Limb (tissue), 2 donors: ENCODE measurements at regions not wholly inside any gene's neighbourhood (a gene's known extent, or its start where the extent isn't known, plus 50 kb on each side); places are given as distances from the start of the nearest gene placed in this dataset.

Experiments
- DNase-seq, 2 donors: peaks; one replicate each; pipeline ENCODE4 v3.0.0-alpha.2; 2016; ENCODE audit errors: extremely low spot score in 2 of 2

GRCh38 chr12:58529114-58529665 is 391.1 kb downstream of the LRIG3 start:
- no peak for DNase-seq

- DNase-seq = peak in 1 of 2 donors; percentile 55
Observed at GRCh38 chr12:58529897-58530741, 390.2 kb downstream of the LRIG3 start.

DNA sequence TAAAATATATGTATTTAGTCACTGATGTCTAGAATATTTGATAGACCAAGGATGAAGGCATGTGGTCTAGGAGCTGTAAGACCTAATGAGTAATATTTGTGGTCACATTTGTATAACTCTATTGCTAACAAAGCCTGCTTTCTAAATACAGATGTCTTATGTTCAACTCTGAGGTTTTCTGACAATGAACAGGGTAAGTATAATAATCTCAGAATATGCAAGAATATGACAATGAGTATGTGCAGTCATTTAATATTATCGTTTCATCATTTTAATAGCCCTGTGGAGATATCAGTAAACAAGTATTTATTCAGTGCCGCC is 389.6 kb downstream of the LRIG3 start:
- no peak for DNase-seq

DNA sequence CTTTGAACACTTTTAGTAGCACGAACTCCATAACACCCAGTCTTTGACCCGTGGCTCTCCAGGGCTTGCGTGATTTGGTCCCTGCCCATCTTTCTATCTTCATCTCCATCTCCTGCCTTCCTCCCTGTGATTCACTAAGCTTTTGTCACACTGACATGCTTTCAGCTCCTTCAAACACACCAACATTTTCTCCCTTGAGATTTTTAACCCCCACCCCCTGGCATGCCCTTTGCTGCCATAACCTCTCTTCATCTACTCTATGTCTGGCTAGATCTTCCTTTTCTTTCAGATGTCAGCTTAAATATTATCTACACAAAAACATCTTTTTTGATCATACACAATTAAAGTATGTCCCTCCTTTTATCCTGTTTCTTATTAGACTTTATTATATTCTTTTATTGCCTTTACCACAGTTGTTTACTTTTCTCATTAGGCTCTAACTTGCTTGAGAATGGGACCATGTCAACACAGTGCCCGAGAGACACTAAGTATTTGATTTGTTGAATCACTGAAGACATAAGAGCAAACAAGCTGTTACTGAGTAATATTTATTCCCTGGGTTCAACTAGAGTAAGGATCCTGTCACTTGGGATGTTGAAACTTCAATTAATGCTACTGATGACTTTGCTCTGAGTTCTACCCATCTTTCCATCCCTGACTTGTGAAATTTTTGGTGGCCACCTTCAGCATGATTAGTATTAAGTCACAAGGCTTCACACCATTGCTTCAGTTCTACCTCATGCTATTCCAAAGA is 387.3 kb downstream of the LRIG3 start:
- DNase-seq = no peak

DNA sequence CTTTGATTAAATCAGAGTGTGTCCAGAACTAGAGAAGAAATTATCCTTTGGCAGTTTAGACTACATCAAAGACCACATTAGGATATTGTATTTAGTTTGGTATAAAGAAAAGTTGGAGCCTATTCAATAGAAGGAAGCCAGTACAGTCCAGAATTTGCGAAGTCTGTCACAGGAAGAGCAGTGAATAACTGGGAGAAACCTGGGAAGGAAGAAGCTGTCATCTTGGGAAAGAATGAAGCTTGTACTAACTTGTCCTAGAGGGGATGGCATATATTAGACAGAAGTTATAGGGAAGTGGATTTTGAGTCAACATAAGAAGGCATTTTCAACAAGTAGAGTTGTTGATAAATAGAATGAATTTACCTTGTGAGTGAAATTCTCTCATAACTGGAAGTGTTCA is 386.7 kb downstream of the LRIG3 start:
- no peak for DNase-seq

DNA sequence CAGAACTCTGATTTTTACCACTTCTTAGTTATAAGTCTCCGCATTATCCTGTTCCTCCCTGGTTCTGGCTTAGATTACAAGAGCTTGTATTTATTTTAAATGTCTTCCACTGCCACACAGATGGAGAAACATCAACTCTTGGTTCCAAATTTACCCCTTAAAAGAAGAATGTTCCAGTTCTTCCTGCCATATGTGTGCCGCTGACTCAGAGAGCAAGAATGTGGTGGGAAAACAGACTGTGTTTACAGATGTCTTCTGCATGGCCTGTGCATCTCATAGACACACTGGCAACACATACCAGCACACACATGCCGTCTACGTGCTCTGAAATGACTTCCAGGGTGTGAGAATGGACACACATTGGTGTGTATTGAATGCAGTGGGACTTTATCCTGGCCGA is 383.0 kb downstream of the LRIG3 start:
- DNase-seq = peak in 1 of 2 donors; percentile 29

DNA sequence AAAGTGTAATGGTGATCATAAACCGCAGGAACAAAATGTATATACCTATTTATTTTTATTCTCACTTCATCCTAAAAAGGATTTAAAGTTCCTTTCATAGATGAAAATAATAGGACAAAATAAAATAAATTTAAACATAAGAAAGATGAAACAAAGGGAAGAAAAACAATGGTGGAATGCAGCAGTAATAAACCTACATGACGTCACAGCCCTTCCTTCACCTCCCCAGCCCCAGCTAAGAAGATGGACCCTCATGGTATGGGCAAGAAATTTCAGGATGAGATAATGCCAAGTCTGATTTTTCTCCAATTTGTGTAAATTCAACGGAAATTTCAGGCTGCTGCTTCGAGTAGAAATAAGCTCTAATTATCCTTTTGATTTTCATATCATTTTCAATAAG is 381.0 kb downstream of the LRIG3 start:
- no peak for DNase-seq

GRCh38 chr12:58540480-58541299 is 379.6 kb downstream of the LRIG3 start:
- DNase-seq = peak; percentile 82 to 88

DNA sequence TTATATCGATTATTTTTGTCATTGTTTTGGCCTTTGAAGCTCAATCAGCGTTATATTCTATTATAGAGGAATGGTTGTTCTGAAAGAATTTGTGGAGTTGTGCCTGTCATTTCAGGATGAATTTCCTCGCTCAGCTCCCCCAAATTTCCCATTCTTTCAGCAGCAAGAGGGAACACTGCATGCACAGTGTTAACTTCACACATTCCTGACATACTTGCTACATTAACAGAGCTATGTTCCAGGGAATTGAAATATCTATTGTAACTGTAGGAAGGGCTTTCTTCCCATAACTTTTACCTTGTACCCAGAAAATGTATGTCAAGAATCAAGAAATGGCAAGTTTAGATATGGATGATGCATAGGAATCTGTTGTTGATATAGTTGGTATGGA is 379.0 kb downstream of the LRIG3 start:
- DNase-seq = no peak

GRCh38 chr12:58544281-58544680 is 376.0 kb downstream of the LRIG3 start:
- no peak for DNase-seq

DNA sequence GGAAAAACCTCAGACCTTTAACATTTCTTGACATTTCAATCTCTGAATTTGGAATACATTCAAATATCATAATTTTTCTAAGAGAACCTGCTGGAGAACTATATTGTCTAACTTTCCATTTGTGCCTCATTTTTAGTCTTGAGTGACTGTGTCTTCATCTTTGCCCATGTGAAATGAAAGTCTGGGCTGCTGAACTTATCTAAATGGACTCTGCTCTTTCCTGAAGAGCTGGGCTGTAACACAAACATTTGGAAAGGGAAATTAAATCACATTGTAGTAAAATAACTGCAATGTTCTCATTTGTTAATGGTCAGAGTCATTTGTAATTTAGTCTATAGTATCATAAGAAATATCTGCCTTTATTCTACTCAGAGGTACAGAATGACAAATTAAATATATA is 373.1 kb downstream of the LRIG3 start:
- DNase-seq = no peak

DNA sequence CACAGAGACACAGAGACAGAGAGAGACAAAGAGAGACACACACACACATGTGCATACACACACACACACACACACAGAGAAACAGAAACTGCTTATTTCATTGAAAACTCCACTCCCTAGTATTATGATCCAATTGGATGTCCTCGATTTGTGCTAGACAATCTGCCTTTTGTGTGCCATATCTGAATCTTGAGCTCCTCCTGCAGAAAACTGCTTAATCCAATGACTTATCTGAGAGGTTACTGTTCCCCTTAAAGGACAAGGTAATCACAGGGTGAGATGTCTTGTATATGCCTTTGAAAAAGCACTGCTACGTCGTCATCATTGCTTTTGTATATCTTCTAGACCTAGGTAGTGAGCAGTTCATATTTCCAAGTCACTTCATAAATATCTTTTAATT is 371.5 kb downstream of the LRIG3 start:
- no peak for DNase-seq

GRCh38 chr12:58554522-58555157 is 365.7 kb downstream of the LRIG3 start:
- no peak for DNase-seq

DNA sequence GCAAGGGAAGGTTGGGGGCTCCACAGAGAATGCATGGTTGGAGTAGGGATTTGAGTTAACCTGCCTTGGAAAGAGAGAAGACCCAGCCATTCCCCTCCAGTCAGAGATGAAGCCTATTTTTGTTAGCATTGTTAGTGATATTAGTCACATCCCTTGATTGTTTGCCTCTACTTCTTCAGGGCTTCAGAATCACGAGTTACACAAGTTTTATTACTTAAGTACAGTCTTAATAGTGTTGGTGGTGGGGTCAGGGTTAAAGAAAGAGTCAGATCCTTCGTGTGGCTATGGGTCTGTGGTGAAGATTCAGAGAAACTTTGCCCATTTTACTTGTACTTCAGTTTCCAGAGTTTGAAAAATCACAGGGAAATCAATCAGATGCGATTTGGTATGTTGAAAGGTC is 363.1 kb downstream of the LRIG3 start:
- no peak for DNase-seq

DNA sequence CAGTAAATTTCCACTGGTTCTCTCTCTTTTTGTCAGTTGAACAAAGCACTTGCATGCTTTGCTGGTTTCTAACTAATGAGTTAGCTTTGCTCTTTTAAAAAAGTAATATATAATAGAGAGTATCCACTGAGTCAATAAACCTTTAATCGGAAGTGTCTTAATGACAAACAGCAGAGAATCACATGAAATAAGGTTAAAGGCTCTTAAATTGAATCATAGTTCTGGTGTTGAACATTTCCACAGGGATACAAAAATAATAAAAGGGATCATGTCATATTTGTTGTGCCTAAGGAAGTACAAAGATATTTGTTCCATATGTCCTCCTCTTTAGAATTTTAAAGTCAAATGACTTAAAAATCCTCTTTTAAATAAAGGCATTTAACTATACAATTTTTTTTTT is 362.6 kb downstream of the LRIG3 start:
- no peak for DNase-seq

DNA sequence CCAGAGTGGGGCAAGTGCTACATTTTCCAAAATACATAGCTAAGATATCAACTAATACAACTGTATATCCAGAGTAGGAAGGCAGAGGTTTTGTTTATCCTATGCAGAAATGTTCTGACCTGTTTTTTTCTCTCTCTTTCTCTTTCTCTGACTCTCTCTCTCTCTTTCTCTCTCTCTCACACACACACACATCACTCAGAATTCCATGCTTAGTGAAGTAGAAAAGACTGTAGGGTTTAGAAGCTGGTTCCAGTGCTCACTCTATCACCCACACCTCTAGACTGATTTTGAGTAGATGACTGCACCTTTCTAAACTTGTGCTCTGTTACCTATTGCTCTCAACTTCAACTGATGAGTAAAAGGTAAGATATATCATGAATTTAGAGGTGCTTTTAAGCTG is 356.7 kb downstream of the LRIG3 start:
- DNase-seq = no peak

- no peak for DNase-seq
Observed at GRCh38 chr12:58564721-58565120, 355.6 kb downstream of the LRIG3 start.

GRCh38 chr12:58566599-58566998 is 353.7 kb downstream of the LRIG3 start:
- DNase-seq = no peak

DNA sequence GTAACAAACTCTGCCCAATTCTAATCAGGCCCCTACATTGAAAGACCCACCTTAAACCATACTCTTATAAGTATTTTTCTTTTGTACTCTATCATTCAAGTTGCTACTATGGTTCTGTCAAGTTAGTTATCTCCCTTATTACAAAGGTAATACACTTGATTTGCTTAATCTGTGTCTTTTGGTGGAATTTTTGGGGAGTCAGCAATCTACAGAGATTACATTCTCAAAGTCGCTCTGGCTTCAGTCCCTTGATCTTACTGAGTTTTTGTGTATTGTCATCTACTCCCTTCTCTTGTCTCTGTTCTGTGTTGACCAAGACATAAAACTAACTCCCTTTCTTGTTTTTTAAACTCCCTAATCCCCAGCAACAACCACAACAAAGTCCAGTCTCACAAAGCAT is 353.1 kb downstream of the LRIG3 start:
- no peak for DNase-seq

GRCh38 chr12:58570411-58570810 is 349.9 kb downstream of the LRIG3 start:
- no peak for DNase-seq

GRCh38 chr12:58575256-58575655 is 345.0 kb downstream of the LRIG3 start:
- peak in 1 of 2 donors; percentile 49 for DNase-seq
